ENCODE measurements at regions not wholly inside any gene's neighbourhood (a gene's known extent, or its start where the extent isn't known, plus 50 kb on each side); places are given as distances from the start of the nearest gene placed in this dataset.

DNA sequence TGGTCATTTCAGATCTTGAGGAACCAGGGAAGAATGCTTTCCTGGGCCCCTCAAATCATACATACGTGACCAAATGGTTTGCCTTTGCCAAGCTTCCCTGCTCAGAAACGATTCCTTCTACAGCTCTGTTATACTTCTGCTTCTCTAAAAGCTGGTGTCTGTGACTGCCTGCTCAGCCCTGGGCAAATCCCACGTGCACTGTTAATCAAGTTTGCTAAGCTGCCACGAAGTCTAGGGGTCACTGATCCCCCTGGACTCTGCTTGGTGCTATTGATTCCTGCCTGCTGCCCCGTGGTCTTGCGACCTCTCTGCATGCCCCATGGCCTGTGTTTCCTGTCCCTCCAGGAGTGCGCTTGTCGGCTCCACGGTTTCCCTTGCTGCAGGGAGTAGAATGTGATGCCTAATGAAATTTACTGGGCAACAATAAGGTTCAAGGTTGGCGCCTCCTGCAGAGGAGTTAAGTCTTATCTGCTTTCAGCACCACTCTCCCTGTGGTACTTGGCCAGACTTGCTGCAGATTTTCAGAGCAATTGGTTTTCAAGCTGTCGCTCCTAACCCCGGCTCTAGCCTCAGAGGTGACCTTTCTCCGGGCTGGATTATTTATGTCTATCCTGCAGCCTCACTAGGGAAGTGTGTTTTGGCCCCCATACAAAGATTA is 201.6 kb upstream of the FZD8 start:
- H3K4me1 ChIP-seq: no peaks in the 10 kb centered on the region
- TF ChIP-seq, protein P1, sequence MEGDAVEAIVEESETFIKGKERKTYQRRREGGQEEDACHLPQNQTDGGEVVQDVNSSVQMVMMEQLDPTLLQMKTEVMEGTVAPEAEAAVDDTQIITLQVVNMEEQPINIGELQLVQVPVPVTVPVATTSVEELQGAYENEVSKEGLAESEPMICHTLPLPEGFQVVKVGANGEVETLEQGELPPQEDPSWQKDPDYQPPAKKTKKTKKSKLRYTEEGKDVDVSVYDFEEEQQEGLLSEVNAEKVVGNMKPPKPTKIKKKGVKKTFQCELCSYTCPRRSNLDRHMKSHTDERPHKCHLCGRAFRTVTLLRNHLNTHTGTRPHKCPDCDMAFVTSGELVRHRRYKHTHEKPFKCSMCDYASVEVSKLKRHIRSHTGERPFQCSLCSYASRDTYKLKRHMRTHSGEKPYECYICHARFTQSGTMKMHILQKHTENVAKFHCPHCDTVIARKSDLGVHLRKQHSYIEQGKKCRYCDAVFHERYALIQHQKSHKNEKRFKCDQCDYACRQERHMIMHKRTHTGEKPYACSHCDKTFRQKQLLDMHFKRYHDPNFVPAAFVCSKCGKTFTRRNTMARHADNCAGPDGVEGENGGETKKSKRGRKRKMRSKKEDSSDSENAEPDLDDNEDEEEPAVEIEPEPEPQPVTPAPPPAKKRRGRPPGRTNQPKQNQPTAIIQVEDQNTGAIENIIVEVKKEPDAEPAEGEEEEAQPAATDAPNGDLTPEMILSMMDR (IDR thresholded peaks at IDR 0.05): no peak
- TF ChIP-seq POLR2AphosphoS5 (IDR thresholded peaks at IDR 0.05) (no peak), POLR2A (IDR thresholded peaks at IDR 0.05) (no peak)
- peaks cover 0 to 17% of the 10 kb centered on the region in 2 donors for H3K9me3 ChIP-seq
- H3K4me3 ChIP-seq: no peak overlapping the region
- no peak for DNase-seq (ENCODE audit: low spot score in 2 of 2)
- H3K27ac ChIP-seq: no peak overlapping the region
- no peaks in the 10 kb centered on the region for H3K27me3 ChIP-seq
- intact Hi-C loops (cut with DNase I; ENCODE audit: low total_unique reads): no loop called here
- no peaks in the 10 kb centered on the region for H3K36me3 ChIP-seq

DNA sequence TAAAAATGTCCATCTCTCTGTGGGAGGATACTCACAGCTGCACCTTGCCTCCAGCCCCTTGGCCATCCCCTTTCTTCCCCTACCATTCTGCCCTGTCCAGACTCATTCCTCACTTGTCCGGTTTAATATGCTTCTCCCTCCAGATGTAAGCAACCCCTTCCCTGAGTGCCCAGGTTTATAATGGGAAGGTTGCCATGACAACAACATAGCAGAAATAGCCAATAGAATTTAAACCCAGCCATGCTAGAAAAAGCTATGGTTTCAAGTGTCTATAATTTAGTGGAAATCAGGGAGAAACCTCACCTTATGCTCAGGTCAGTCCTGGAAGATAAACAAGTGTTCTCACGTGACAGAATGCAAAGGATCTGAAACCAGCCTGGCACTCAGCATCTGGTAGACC is 196.0 kb upstream of the FZD8 start:
- Histone ChIP-seq H3K4me3 (no peak overlapping the region), H3K27ac (no peak overlapping the region), H3K9me3 (peaks cover 0 to 17% of the 10 kb centered on the region in 2 donors), H3K36me3 (no peaks in the 10 kb centered on the region), H3K27me3 (no peaks in the 10 kb centered on the region), H3K4me1 (no peaks in the 10 kb centered on the region)
- DNase-seq (ENCODE audit: low spot score in 2 of 2): no peak
- TF ChIP-seq POLR2A (IDR thresholded peaks at IDR 0.05) (no peak), POLR2AphosphoS5 (IDR thresholded peaks at IDR 0.05) (no peak)
- TF ChIP-seq, protein P1 (IDR thresholded peaks at IDR 0.05): no peak
- intact Hi-C loops (cut with DNase I; ENCODE audit: low total_unique reads): no loop called here

DNA sequence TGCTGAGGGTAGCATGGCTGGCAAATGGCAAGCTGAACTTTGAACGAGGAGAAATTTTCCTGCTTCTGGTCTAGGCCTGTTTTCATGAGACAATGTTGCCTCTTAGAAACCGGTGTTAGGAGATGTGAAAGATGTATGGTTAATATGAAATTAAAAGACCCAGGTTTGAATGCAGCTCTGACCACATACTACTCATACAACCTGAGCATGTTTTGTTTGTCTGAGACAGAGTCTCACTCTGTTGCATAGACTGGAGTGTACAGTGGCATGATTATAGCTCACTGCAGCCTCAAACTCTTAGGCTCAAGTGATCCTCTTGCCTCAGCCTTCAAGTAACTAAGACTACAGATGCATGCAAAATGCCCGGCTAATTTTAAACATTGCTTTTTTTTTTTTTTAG is 193.4 kb upstream of the FZD8 start:
- intact Hi-C loops (cut with DNase I; ENCODE audit: low total_unique reads): no loop called here
- DNase-seq (ENCODE audit: low spot score in 2 of 2): no peak
- Histone ChIP-seq H3K4me3 (no peak overlapping the region), H3K27me3 (no peaks in the 10 kb centered on the region), H3K27ac (no peak overlapping the region), H3K9me3 (peaks cover 0 to 8% of the 10 kb centered on the region in 2 donors), H3K36me3 (no peaks in the 10 kb centered on the region), H3K4me1 (no peaks in the 10 kb centered on the region)
- TF ChIP-seq POLR2A (IDR thresholded peaks at IDR 0.05): no peak
- TF ChIP-seq POLR2AphosphoS5 (IDR thresholded peaks at IDR 0.05): no peak
- TF ChIP-seq, protein P1 (IDR thresholded peaks at IDR 0.05): no peak

DNA sequence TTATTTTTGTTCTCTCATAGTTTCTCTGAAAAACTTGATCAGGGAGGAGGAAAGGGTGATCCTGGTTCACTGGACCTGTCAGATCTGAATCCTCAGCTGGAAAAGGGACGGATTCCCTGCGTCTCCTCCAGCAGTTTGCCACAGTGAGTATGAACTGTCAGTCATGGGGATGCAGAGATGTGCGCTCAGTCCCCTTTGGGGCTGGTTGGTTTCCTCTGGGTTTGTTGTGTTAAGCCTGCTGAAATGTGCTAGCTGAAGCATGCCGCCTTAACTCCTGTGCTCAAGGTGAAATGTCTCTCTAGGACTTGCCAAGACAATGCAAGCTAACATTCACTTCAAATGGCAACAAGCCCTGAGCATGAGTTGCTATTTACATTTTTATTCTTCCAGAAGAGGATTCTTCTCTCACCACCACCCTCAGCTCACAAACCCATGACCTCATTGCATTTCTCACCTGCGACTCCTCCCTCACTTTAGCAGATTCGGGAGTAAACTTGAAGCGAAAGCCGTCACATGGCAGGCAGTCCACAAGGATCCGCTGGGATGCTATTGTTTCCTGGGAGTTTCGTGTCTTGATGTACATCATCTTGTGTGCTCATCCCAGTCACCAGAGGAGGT is 192.9 kb upstream of the FZD8 start:
- Histone ChIP-seq H3K9me3 (peaks cover 0 to 3% of the 10 kb centered on the region in 2 donors), H3K4me1 (no peaks in the 10 kb centered on the region), H3K4me3 (no peak overlapping the region), H3K27ac (no peak overlapping the region), H3K27me3 (no peaks in the 10 kb centered on the region), H3K36me3 (no peaks in the 10 kb centered on the region)
- intact Hi-C loops (cut with DNase I; ENCODE audit: low total_unique reads): no loop called here
- no peak for TF ChIP-seq POLR2AphosphoS5 (IDR thresholded peaks at IDR 0.05)
- DNase-seq (ENCODE audit: low spot score in 2 of 2): no peak

DNA sequence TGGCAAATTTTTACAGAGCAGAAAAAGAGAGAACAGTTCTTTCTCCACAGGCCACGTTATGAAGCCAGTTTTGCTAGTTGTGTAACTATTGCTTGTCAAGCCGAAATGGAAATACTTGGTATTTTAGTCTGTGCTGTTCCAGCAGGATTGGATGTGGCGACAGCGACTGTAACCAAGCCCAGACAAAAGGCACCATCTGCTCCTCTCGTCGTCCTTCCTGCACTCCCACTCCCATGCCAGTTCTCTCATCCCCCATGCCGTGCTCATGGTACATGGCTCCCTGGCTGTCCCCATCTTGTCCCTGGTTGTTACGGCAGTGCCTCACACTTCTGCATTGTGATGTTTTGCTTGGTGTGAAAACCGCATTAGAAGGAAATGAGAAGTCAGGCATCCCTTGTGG is 185.7 kb upstream of the FZD8 start:
- no peak for TF ChIP-seq POLR2AphosphoS5 (IDR thresholded peaks at IDR 0.05)
- intact Hi-C loops (cut with DNase I; ENCODE audit: low total_unique reads): no loop called here
- Histone ChIP-seq H3K9me3 (no peaks in the 10 kb centered on the region), H3K27ac (no peak overlapping the region), H3K36me3 (no peaks in the 10 kb centered on the region), H3K27me3 (no peaks in the 10 kb centered on the region), H3K4me1 (no peaks in the 10 kb centered on the region), H3K4me3 (no peak overlapping the region)
- no peak for DNase-seq (ENCODE audit: low spot score in 2 of 2)

DNA sequence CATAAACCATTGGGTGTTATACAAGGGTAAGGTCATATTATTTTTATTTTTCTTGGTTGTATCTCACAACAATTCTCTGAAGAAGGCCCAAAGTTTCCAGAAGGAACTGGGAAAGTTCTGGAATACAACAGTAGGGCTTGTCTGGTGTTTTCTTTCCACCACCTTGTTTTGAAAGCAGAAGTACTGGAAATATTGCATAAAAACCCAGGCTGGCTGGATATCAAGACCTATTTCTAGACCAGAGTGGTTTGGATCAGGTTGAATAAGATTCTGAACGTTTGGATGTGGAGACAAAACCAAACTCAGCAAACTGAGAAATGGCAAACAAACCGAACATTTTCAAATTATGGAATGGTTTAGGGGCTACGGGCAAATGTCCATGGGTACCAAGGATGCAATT is 182.6 kb upstream of the FZD8 start:
- TF ChIP-seq POLR2AphosphoS5 (IDR thresholded peaks at IDR 0.05) (no peak), POLR2A (IDR thresholded peaks at IDR 0.05) (no peak)
- TF ChIP-seq, protein P1 (IDR thresholded peaks at IDR 0.05): no peak
- Histone ChIP-seq H3K27me3 (no peaks in the 10 kb centered on the region), H3K9me3 (no peaks in the 10 kb centered on the region), H3K4me3 (no peak overlapping the region), H3K4me1 (no peaks in the 10 kb centered on the region), H3K27ac (peak overlapping the region; percentile 54 to 81), H3K36me3 (no peaks in the 10 kb centered on the region)
- DNase-seq (ENCODE audit: low spot score in 2 of 2): no peak
- intact Hi-C loops (cut with DNase I; ENCODE audit: low total_unique reads): no loop called here
